OCI-LY1 (cell line): ENCODE measurements at regions not wholly inside any gene's neighbourhood (a gene's known extent, or its start where the extent isn't known, plus 50 kb on each side); places are given as distances from the start of the nearest gene placed in this dataset.

Experiments used
- EZH2 ChIP-seq: fragments of 200-600 bp; sonication (generic), shearing (Covaris generic); IDR thresholded peaks from 2 replicates; pipeline ENCODE4 v1.8.0; 2017; ENCODE audit warnings: borderline replicate concordance, mixed run types, mild to moderate bottlenecking, antibody characterized with exemption, low read length, moderate library complexity, mixed read lengths
- TF ChIP-seq, protein P1 (sequence below): fragments of 200-600 bp; sonication (generic), shearing (Covaris generic); IDR thresholded peaks from 2 replicates; pipeline ENCODE4 v1.5.1; 2017; ENCODE audit warnings: mild to moderate bottlenecking, antibody characterized with exemption, low read length, moderate library complexity, mixed read lengths

DNA sequence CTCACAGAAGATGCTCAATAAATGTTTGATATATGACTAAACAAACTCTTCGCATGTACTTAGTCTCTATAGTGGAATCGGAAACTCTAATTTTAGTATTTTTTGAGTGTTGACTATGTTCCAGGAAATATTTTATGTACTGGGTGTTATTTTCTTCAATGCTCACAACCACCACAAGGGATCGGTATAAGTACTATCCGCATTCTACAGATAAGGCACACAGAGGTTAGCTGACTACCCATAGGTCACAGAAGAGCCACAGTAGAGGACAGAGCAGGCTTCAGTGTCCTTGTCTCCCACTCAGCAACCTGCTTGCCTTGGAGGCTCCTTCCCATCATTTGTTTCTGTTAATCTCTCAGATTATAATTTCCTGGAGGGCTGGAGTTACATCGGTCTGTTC is 451.3 kb downstream of the OMA1 start:
- TF ChIP-seq, protein P1, sequence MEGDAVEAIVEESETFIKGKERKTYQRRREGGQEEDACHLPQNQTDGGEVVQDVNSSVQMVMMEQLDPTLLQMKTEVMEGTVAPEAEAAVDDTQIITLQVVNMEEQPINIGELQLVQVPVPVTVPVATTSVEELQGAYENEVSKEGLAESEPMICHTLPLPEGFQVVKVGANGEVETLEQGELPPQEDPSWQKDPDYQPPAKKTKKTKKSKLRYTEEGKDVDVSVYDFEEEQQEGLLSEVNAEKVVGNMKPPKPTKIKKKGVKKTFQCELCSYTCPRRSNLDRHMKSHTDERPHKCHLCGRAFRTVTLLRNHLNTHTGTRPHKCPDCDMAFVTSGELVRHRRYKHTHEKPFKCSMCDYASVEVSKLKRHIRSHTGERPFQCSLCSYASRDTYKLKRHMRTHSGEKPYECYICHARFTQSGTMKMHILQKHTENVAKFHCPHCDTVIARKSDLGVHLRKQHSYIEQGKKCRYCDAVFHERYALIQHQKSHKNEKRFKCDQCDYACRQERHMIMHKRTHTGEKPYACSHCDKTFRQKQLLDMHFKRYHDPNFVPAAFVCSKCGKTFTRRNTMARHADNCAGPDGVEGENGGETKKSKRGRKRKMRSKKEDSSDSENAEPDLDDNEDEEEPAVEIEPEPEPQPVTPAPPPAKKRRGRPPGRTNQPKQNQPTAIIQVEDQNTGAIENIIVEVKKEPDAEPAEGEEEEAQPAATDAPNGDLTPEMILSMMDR: no peak
- TF ChIP-seq EZH2: no peak
